Astrocyte (in vitro differentiated cells and primary cell): ENCODE measurements at regions not wholly inside any gene's neighbourhood (a gene's known extent, or its start where the extent isn't known, plus 50 kb on each side); places are given as distances from the start of the nearest gene placed in this dataset.

Source experiments
- DNase-seq: peaks from one replicate; pipeline ENCODE4 v3.0.0-alpha.2; 2010; ENCODE audit warnings: low read depth
- FAIRE-seq: peaks from 2 replicates; lab custom pipeline; 2011; peaks lifted over from hg19 to GRCh38; lab: Jason Lieb, UNC
- H2AFZ ChIP-seq: 2 replicates; pipeline ENCODE4 v1.6.0; 2012; ENCODE audit warnings: low read depth, low read length, inconsistent platforms
- H3K27ac ChIP-seq: 2 replicates; pipeline ENCODE4 v1.5.1; 2011; ENCODE audit warnings: low read depth, low read length, inconsistent platforms
- H3K27me3 ChIP-seq: 2 replicates; pipeline ENCODE4 v1.6.0; 2011; ENCODE audit warnings: low read length, inconsistent platforms; ENCODE audit not compliant: insufficient read depth
- H3K36me3 ChIP-seq: 2 replicates; pipeline ENCODE4 v1.5.1; 2011; ENCODE audit warnings: low read length, inconsistent platforms; ENCODE audit not compliant: insufficient read depth
- H3K4me1 ChIP-seq: 2 replicates; pipeline ENCODE4 v1.5.1; 2011; ENCODE audit warnings: low read length, inconsistent platforms; ENCODE audit not compliant: insufficient read depth
- H3K4me2 ChIP-seq: 2 replicates; pipeline ENCODE4 v1.6.0; 2012; ENCODE audit warnings: low read length, inconsistent platforms
- H3K4me3 ChIP-seq: 2 replicates; pipeline ENCODE4 v1.5.1; 2011; ENCODE audit warnings: low read depth, mild to moderate bottlenecking, low read length, inconsistent platforms; ENCODE audit not compliant: insufficient read depth
- H3K79me2 ChIP-seq: 2 replicates; pipeline ENCODE4 v1.6.0; 2012; ENCODE audit warnings: mild to moderate bottlenecking, low read length, inconsistent platforms; ENCODE audit not compliant: insufficient read depth
- H3K9ac ChIP-seq: 2 replicates; pipeline ENCODE4 v1.6.0; 2012; ENCODE audit warnings: mild to moderate bottlenecking, low read length, inconsistent platforms
- H3K9me3 ChIP-seq: 2 replicates; pipeline ENCODE4 v1.5.1; 2012; ENCODE audit warnings: low read depth, mild to moderate bottlenecking, low read length, inconsistent platforms; ENCODE audit not compliant: insufficient read depth
- H4K20me1 ChIP-seq: 2 replicates; pipeline ENCODE4 v1.6.0; 2012; ENCODE audit warnings: low read length, inconsistent platforms; ENCODE audit not compliant: insufficient read depth
- H3K27ac Mint-ChIP-seq: one replicate; pipeline ENCODE4 v1.8.0; 2021; ENCODE audit warnings: mild to moderate bottlenecking, mixed read lengths; ENCODE audit not compliant: unreplicated experiment
- H3K27me3 Mint-ChIP-seq: one replicate; pipeline ENCODE4 v1.8.0; 2021; ENCODE audit warnings: low read depth, mixed read lengths; ENCODE audit not compliant: unreplicated experiment
- H3K36me3 Mint-ChIP-seq: one replicate; pipeline ENCODE4 v1.8.0; 2021; ENCODE audit warnings: low read depth, mixed read lengths; ENCODE audit not compliant: unreplicated experiment
- H3K4me1 Mint-ChIP-seq: one replicate; pipeline ENCODE4 v1.8.0; 2021; ENCODE audit warnings: low read depth, mixed read lengths; ENCODE audit not compliant: unreplicated experiment
- H3K4me3 Mint-ChIP-seq: one replicate; pipeline ENCODE4 v1.8.0; 2021; ENCODE audit warnings: mild to moderate bottlenecking, moderate library complexity, mixed read lengths; ENCODE audit not compliant: unreplicated experiment
- H3K9me3 Mint-ChIP-seq: one replicate; pipeline ENCODE4 v1.8.0; 2021; ENCODE audit warnings: mild to moderate bottlenecking, mixed read lengths; ENCODE audit not compliant: unreplicated experiment
- EZH2 ChIP-seq: IDR thresholded peaks from 2 replicates; pipeline ENCODE4 v1.6.1; 2012; ENCODE audit warnings: mild to moderate bottlenecking, low read length, inconsistent platforms; ENCODE audit not compliant: insufficient read depth
- TF ChIP-seq, protein P1 (sequence below): IDR thresholded peaks from 2 replicates; pipeline ENCODE4 v1.5.1; 2011; ENCODE audit warnings: low read depth, mild to moderate bottlenecking, inconsistent platforms, low read length, moderate library complexity; ENCODE audit not compliant: insufficient read depth

DNA sequence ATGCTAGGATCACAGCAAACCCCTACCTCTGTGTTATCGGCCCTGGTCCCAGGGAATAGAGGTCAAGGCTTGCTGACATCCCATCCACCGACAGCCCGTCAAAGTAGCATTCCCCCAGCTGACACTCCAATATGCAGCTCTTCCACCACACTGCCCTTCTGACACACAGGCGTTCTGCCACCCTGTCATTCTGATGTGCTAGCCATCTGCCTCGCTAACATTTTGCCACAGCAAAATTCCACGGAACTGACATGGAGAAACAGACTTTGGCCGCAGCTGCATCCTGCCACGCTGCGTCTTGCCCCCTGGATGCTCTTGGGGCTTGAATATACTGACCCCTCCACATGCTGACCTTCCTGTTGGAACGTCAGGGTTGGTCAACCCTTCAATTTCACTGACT is 163.2 kb upstream of the CSF3R start:
- no peaks in the 10 kb centered on the region for H3K79me2 ChIP-seq
- no peaks in the 10 kb centered on the region for H3K36me3 Mint-ChIP-seq
- H3K27me3 Mint-ChIP-seq: peaks cover 58% of the 10 kb centered on the region
- H3K4me2 ChIP-seq: no peak overlapping the region
- H3K9ac ChIP-seq: no peak overlapping the region
- H3K36me3 ChIP-seq: no peaks in the 10 kb centered on the region
- no peaks in the 10 kb centered on the region for H3K4me1 ChIP-seq
- H3K4me1 Mint-ChIP-seq: no peaks in the 10 kb centered on the region
- no peak overlapping the region for H3K4me3 ChIP-seq
- FAIRE-seq: no peak
- H3K4me3 Mint-ChIP-seq: no peak overlapping the region
- no peaks in the 10 kb centered on the region for H3K9me3 ChIP-seq
- TF ChIP-seq, protein P1, sequence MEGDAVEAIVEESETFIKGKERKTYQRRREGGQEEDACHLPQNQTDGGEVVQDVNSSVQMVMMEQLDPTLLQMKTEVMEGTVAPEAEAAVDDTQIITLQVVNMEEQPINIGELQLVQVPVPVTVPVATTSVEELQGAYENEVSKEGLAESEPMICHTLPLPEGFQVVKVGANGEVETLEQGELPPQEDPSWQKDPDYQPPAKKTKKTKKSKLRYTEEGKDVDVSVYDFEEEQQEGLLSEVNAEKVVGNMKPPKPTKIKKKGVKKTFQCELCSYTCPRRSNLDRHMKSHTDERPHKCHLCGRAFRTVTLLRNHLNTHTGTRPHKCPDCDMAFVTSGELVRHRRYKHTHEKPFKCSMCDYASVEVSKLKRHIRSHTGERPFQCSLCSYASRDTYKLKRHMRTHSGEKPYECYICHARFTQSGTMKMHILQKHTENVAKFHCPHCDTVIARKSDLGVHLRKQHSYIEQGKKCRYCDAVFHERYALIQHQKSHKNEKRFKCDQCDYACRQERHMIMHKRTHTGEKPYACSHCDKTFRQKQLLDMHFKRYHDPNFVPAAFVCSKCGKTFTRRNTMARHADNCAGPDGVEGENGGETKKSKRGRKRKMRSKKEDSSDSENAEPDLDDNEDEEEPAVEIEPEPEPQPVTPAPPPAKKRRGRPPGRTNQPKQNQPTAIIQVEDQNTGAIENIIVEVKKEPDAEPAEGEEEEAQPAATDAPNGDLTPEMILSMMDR: no peak
- TF ChIP-seq EZH2: no peak
- no peak overlapping the region for H2AFZ ChIP-seq
- peaks cover 3% of the 10 kb centered on the region for H3K9me3 Mint-ChIP-seq
- no peak overlapping the region for H3K27ac Mint-ChIP-seq
- H4K20me1 ChIP-seq: no peaks in the 10 kb centered on the region
- DNase-seq: no peak
- peaks cover 2% of the 10 kb centered on the region for H3K27me3 ChIP-seq
- H3K27ac ChIP-seq: no peak overlapping the region

DNA sequence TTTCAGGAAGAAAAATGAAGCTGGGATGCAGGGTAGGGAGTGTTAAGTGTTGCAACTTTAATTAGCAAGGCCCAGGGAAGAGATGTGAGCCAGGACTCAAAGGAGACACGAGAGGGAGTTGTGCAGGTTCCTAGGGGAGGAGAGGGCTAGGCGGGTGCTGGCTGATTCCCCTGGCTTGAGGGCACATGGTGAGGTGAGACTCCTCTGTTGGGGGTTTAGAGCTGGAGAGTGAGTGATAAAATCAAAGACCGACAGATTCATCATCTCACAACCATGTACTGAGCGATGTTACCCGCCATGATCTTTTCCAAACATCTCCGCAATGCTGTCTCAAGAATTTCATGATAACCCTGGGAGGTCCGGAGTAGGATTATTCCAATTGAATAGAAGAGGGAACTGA is 161.8 kb upstream of the CSF3R start:
- Histone ChIP-seq H4K20me1 (no peaks in the 10 kb centered on the region), H3K4me1 (no peaks in the 10 kb centered on the region), H3K36me3 (no peaks in the 10 kb centered on the region), H3K27me3 (no peaks in the 10 kb centered on the region), H3K9me3 (no peaks in the 10 kb centered on the region), H3K27ac (no peak overlapping the region), H3K79me2 (no peaks in the 10 kb centered on the region), H2AFZ (no peak overlapping the region), H3K4me2 (no peak overlapping the region), H3K9ac (no peak overlapping the region), H3K4me3 (no peak overlapping the region)
- FAIRE-seq (no peak), DNase-seq (no peak)
- TF ChIP-seq EZH2: no peak
- TF ChIP-seq, protein P1: no peak
- Mint-ChIP-seq H3K9me3 (peaks cover 3% of the 10 kb centered on the region), H3K36me3 (no peaks in the 10 kb centered on the region), H3K27ac (no peak overlapping the region), H3K4me1 (no peaks in the 10 kb centered on the region), H3K4me3 (no peak overlapping the region), H3K27me3 (peaks cover 61% of the 10 kb centered on the region)

DNA sequence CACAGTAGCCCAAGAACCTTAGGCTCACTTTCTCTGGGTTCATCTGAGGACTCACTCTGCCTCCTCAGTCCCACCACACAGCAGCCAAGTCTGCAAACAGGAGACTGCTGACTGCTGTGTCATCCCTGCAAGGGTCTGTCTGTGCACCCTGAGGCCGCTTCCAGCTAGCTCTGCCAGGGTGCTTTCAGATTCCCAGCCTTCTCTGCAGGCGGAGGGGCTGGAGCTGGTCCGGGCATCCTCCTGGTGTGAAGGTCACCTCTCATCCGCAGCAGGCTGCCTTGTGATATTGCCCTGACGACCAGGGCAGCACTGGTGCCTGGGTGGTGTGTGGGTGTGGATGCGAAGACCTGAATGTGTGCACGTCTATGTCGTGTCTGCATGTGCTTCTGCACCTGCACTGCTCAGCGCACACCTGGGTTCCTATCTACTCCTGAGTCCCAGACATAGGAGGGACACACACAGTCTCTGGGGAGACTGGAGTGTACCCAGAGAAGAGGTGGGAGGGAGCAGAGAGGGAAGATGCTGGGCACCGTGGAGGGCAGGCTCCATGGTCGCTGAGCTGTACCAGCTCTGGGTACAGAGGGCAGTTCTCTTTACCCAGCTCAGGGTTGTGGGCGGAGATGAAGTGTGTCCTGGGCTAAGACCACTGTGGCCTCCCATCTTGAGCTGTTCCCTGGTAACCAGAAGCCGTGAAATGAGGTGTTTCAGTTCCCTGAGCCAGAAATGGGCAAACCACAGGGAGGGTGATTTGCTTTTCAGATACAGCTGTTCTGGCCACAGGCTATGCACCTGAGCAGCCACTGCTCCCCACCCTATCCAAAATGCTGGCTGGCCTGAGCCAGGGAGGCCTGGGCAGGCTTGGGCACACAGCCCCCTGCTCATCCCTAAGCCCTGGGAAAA is 160.9 kb upstream of the CSF3R start:
- Histone ChIP-seq H3K4me2 (no peak overlapping the region), H3K36me3 (no peaks in the 10 kb centered on the region), H3K9ac (no peak overlapping the region), H3K9me3 (no peaks in the 10 kb centered on the region), H3K79me2 (no peaks in the 10 kb centered on the region), H3K27ac (no peak overlapping the region), H4K20me1 (no peaks in the 10 kb centered on the region), H3K27me3 (no peaks in the 10 kb centered on the region), H3K4me3 (no peak overlapping the region), H3K4me1 (no peaks in the 10 kb centered on the region), H2AFZ (no peak overlapping the region)
- Mint-ChIP-seq H3K36me3 (no peaks in the 10 kb centered on the region), H3K4me3 (no peak overlapping the region), H3K27me3 (peaks cover 67% of the 10 kb centered on the region), H3K9me3 (peaks cover 3% of the 10 kb centered on the region), H3K27ac (no peak overlapping the region), H3K4me1 (no peaks in the 10 kb centered on the region)
- TF ChIP-seq, protein P1: no peak
- TF ChIP-seq EZH2: no peak
- DNase-seq (no peak), FAIRE-seq (no peak)
